NCI-H2107 (cell line): ENCODE measurements at regions not wholly inside any gene's neighbourhood (a gene's known extent, or its start where the extent isn't known, plus 50 kb on each side); places are given as distances from the start of the nearest gene placed in this dataset.
"Not testable (repeated sequence)": the region's sequence is repeated elsewhere in the genome, so short reads cannot be mapped to it uniquely, and the experiment has no call there.

Experiments
- DNase-seq: peaks from one replicate; lab custom pipeline; 2025; lab: John Stamatoyannopoulos, UW

GRCh38 chr5:39799242-39799641 is 374.5 kb upstream of the DAB2 start:
- DNase-seq: no peak

- DNase-seq: no peak
Measured at GRCh38 chr5:39794513-39795210, 369.9 kb upstream of the DAB2 start.

GRCh38 chr5:39785410-39785809 is 360.6 kb upstream of the DAB2 start:
- no peak for DNase-seq

- no peak for DNase-seq
Measured at GRCh38 chr5:39783756-39784421, 359.1 kb upstream of the DAB2 start.

GRCh38 chr5:39780347-39780746 is 355.6 kb upstream of the DAB2 start:
- DNase-seq: no peak

- DNase-seq: no peak
Measured at GRCh38 chr5:39779831-39780230, 355.1 kb upstream of the DAB2 start.

GRCh38 chr5:39775797-39776365 is 351.1 kb upstream of the DAB2 start:
- DNase-seq: no peak

- DNase-seq: no peak
Measured at GRCh38 chr5:39775086-39775796, 350.5 kb upstream of the DAB2 start.

- DNase-seq: no peak
Measured at GRCh38 chr5:39774605-39775004, 349.8 kb upstream of the DAB2 start.

- no peak for DNase-seq
Measured at GRCh38 chr5:39772307-39772706, 347.5 kb upstream of the DAB2 start.

- DNase-seq: no peak
Measured at GRCh38 chr5:39767916-39768315, 343.1 kb upstream of the DAB2 start.

GRCh38 chr5:39765366-39765765 is 340.6 kb upstream of the DAB2 start:
- DNase-seq: no peak

GRCh38 chr5:39762761-39763160 is 338.0 kb upstream of the DAB2 start:
- no peak for DNase-seq

GRCh38 chr5:39761199-39761950 is 336.6 kb upstream of the DAB2 start:
- no peak for DNase-seq

- DNase-seq: no peak
Measured at GRCh38 chr5:39760385-39761198, 335.8 kb upstream of the DAB2 start.

GRCh38 chr5:39759701-39760100 is 334.9 kb upstream of the DAB2 start:
- DNase-seq: no peak

- DNase-seq: no peak
Measured at GRCh38 chr5:39758426-39758825, 333.6 kb upstream of the DAB2 start.

GRCh38 chr5:39757131-39757530 is 332.4 kb upstream of the DAB2 start:
- no peak for DNase-seq

- no peak for DNase-seq
Measured at GRCh38 chr5:39755986-39756385, 331.2 kb upstream of the DAB2 start.

GRCh38 chr5:39755452-39755851 is 330.7 kb upstream of the DAB2 start:
- DNase-seq: no peak

- DNase-seq: not testable (repeated sequence)
Measured at GRCh38 chr5:39753747-39754146, 329.0 kb upstream of the DAB2 start.
